GM18951 (cell line): ENCODE measurements at regions not wholly inside any gene's neighbourhood (a gene's known extent, or its start where the extent isn't known, plus 50 kb on each side); places are given as distances from the start of the nearest gene placed in this dataset.

Experiments
- POLR2A ChIP-seq: IDR thresholded peaks from 4 replicates; pipeline ENCODE4 v1.6.1; 2011; ENCODE audit warnings: mild to moderate bottlenecking; ENCODE audit not compliant: insufficient read length, insufficient read depth; ENCODE audit errors: extremely low read depth
- in situ Hi-C: fragments of 300-500 bp; cut with MboI; formaldehyde crosslinking; loops from one replicate; pipeline ENCODE4 v1.12.0; 2022; ENCODE audit warnings: low sequenced_read_pairs, mixed read lengths, inconsistent platforms; ENCODE audit not compliant: unreplicated experiment

- in situ Hi-C loops, result loop anchor here (25.0 kb wide), 1 partner anchor 673 kb away; the partner anchor contains the start of genes FAM114A1 and TLR6
- TF ChIP-seq POLR2A, result no peak
Measured at GRCh38 chr4:38189445-38189844, 229.2 kb downstream of the PTTG2 start.

- in situ Hi-C loops, result loop anchor here (25.0 kb wide), 1 partner anchor 672 kb away; the partner anchor contains the start of genes FAM114A1 and TLR6
- TF ChIP-seq POLR2A, result no peak
Measured at GRCh38 chr4:38190717-38191178, 230.6 kb downstream of the PTTG2 start.

- in situ Hi-C loops, result loop anchor here (25.0 kb wide), 1 partner anchor 670 kb away; the partner anchor contains the start of genes FAM114A1 and TLR6
- TF ChIP-seq POLR2A, result no peak
Measured at GRCh38 chr4:38192516-38192915, 232.3 kb downstream of the PTTG2 start.

GRCh38 chr4:38193236-38193863 is 233.2 kb downstream of the PTTG2 start:
- no peak for TF ChIP-seq POLR2A
- in situ Hi-C loops, result loop anchor here (25.0 kb wide), 1 partner anchor 669 kb away; the partner anchor contains the start of genes FAM114A1 and TLR6

GRCh38 chr4:38194047-38194602 is 233.9 kb downstream of the PTTG2 start:
- in situ Hi-C loops, result loop anchor here (25.0 kb wide), 1 partner anchor 668 kb away; the partner anchor contains the start of genes FAM114A1 and TLR6
- TF ChIP-seq POLR2A, result no peak

- TF ChIP-seq POLR2A, result no peak
- in situ Hi-C loops, result loop anchor here (25.0 kb wide), 1 partner anchor 667 kb away; the partner anchor contains the start of genes FAM114A1 and TLR6
Measured at GRCh38 chr4:38195486-38195885, 235.3 kb downstream of the PTTG2 start.

- TF ChIP-seq POLR2A, result no peak
- in situ Hi-C loops, result loop anchor here (25.0 kb wide), 1 partner anchor 666 kb away; the partner anchor contains the start of genes FAM114A1 and TLR6
Measured at GRCh38 chr4:38195911-38196310, 235.7 kb downstream of the PTTG2 start.

GRCh38 chr4:38202242-38202641 is 242.0 kb downstream of the PTTG2 start:
- in situ Hi-C loops, result no loop called here
- no peak for TF ChIP-seq POLR2A

GRCh38 chr4:38203609-38204008 is 243.4 kb downstream of the PTTG2 start:
- in situ Hi-C loops, result no loop called here
- no peak for TF ChIP-seq POLR2A

GRCh38 chr4:38204339-38205035 is 244.3 kb downstream of the PTTG2 start:
- TF ChIP-seq POLR2A, result no peak
- in situ Hi-C loops, result no loop called here

GRCh38 chr4:38205261-38205660 is 245.1 kb downstream of the PTTG2 start:
- no peak for TF ChIP-seq POLR2A
- in situ Hi-C loops, result no loop called here

GRCh38 chr4:38207110-38207457 is 246.9 kb downstream of the PTTG2 start:
- no peak for TF ChIP-seq POLR2A
- in situ Hi-C loops, result no loop called here

GRCh38 chr4:38209654-38210053 is 249.5 kb downstream of the PTTG2 start:
- no peak for TF ChIP-seq POLR2A
- in situ Hi-C loops, result no loop called here
